Psoas muscle (tissue), 7 donors: ENCODE measurements at regions not wholly inside any gene's neighbourhood (a gene's known extent, or its start where the extent isn't known, plus 50 kb on each side); places are given as distances from the start of the nearest gene placed in this dataset.

Experiments used
- ATAC-seq, 4 donors: fragments of 200-7000 bp; cut with Tn5 transposase; one replicate each; pipeline ENCODE4 v1.9.1; 2020; ENCODE audit warnings: moderate library complexity in 3 of 4, mild to moderate bottlenecking in 2 of 4
- DNase-seq, 2 donors: peaks; one replicate each; pipeline ENCODE4 v3.0.0-alpha.2; 2020
- H3K27ac ChIP-seq: fragments of 200-600 bp; one replicate; pipeline ENCODE4 v1.8.0; 2022
- H3K27me3 ChIP-seq, 3 donors: fragments of 200-600 bp in 1 of 3; one replicate each; pipeline versions ENCODE4 v1.6.1 to v1.8.0; 2013 to 2022; ENCODE audit warnings: low read length in 2 of 3, mild to moderate bottlenecking in 2 of 3, moderate library complexity in 1 of 3; ENCODE audit not compliant: insufficient read depth in 3 of 3
- H3K36me3 ChIP-seq, 2 donors: fragments of 200-600 bp in 1 of 2; one replicate each; pipeline versions ENCODE4 v1.6.1 to v1.8.0; 2013 to 2022; ENCODE audit warnings: low read depth in 1 of 2, mild to moderate bottlenecking in 1 of 2, moderate library complexity in 1 of 2; ENCODE audit not compliant: insufficient read depth in 1 of 2
- H3K4me1 ChIP-seq: fragments of 200-600 bp; one replicate; pipeline ENCODE4 v1.8.0; 2022
- H3K4me3 ChIP-seq: fragments of 200-600 bp; one replicate; pipeline ENCODE4 v1.8.0; 2022; ENCODE audit warnings: mild to moderate bottlenecking
- H3K9me3 ChIP-seq: fragments of 200-600 bp; one replicate; pipeline ENCODE4 v1.8.0; 2022
- CTCF ChIP-seq: fragments of 200-600 bp; IDR thresholded peaks from one replicate; pipeline ENCODE4 v1.8.0; 2022; ENCODE audit warnings: antibody characterized with exemption
- WGBS, 3 donors: extraction: QIAGEN DNeasy Blood & Tissue Kit; methylation state at CpG; one replicate each; pipeline versions ENCODE4 v1.1.6 to v1.1.7; 2013; 5-methylcytosine and 5-hydroxymethylcytosine counted together
- intact Hi-C, 2 donors: fragments of 100-400 bp; cut with DNase I; formaldehyde crosslinking; loops; one replicate each; pipeline versions ENCODE4 v1.11.0 to v1.14.2; 2022
- donor health status: healthy with polysubstance abuse.
- donor health status: DM: no; HTN: no; CAD: no; lungs with moderate emphysema.
- donor health status: Bipolar disorder and iron deficiency.
- donor health status: healthy.
- donor health status: DM: yes; HTN: yes; CAD: no.
- donor health status: DM: no; HTN: no; CAD: no.
- donor health status: DM: yes; HTN: yes; CAD: no.

- WGBS, 3 donors: 78 to 82% (median 79%) methylated on average over 3 of the region's 3 CpGs
- intact Hi-C loops: loop anchor here in 1 of 2 donors (10.0 kb wide), 1 partner anchor 549 kb away; no protein-coding TSS in a partner anchor
Observed at GRCh38 chr5:89444088-89444487, 561.1 kb upstream of the MEF2C start.

GRCh38 chr5:89443508-89443907 lies 560.5 kb upstream of the MEF2C start:
- no peaks in the 10 kb centered on the region for H3K36me3 ChIP-seq
- H3K27ac ChIP-seq: no peak overlapping the region
- TF ChIP-seq CTCF: no peak
- 34 to 59% (median 48%) methylated on average over 1 of the region's 1 CpG for WGBS, 3 donors
- no peak overlapping the region for H3K4me3 ChIP-seq
- no peaks in the 10 kb centered on the region for H3K27me3 ChIP-seq
- peaks cover 17% of the 10 kb centered on the region for H3K4me1 ChIP-seq
- intact Hi-C loops: loop anchor here in 1 of 2 donors (10.0 kb wide), 1 partner anchor 549 kb away; no protein-coding TSS in a partner anchor
- ATAC-seq (no peak), DNase-seq (no peak)
- H3K9me3 ChIP-seq: no peaks in the 10 kb centered on the region

More at GRCh38 chr5:89444088-89444487, 561.1 kb upstream of the MEF2C start:
- no peak overlapping the region for H3K27ac ChIP-seq
- no peak for ATAC-seq
- H3K27me3 ChIP-seq: no peaks in the 10 kb centered on the region
- no peak for TF ChIP-seq CTCF
- H3K4me3 ChIP-seq: no peak overlapping the region
- no peaks in the 10 kb centered on the region for H3K9me3 ChIP-seq
- H3K36me3 ChIP-seq: no peaks in the 10 kb centered on the region
- no peak for DNase-seq
- H3K4me1 ChIP-seq: peaks cover 12% of the 10 kb centered on the region

GRCh38 chr5:89441965-89442364 lies 559.0 kb upstream of the MEF2C start:
- no peak for ATAC-seq
- DNase-seq: no peak
- intact Hi-C loops: loop anchor here in 1 of 2 donors (10.0 kb wide), 1 partner anchor 547 kb away; no protein-coding TSS in a partner anchor

GRCh38 chr5:89440670-89441069 lies 557.7 kb upstream of the MEF2C start:
- intact Hi-C loops: loop anchor here in 1 of 2 donors (10.0 kb wide), 1 partner anchor 546 kb away; no protein-coding TSS in a partner anchor
- Histone ChIP-seq H3K27me3 (no peaks in the 10 kb centered on the region), H3K4me1 (peaks cover 26% of the 10 kb centered on the region), H3K9me3 (no peaks in the 10 kb centered on the region), H3K4me3 (no peak overlapping the region), H3K27ac (no peak overlapping the region), H3K36me3 (no peaks in the 10 kb centered on the region)
- no peak for TF ChIP-seq CTCF
- ATAC-seq: no peak
- WGBS, 3 donors: 56 to 64% (median 59%) methylated on average over 2 of the region's 2 CpGs
- no peak for DNase-seq

More at GRCh38 chr5:89441965-89442364, 559.0 kb upstream of the MEF2C start:
- TF ChIP-seq CTCF: no peak
- Histone ChIP-seq H3K4me1 (peaks cover 25% of the 10 kb centered on the region), H3K9me3 (no peaks in the 10 kb centered on the region), H3K36me3 (no peaks in the 10 kb centered on the region), H3K27ac (no peak overlapping the region), H3K4me3 (no peak overlapping the region), H3K27me3 (no peaks in the 10 kb centered on the region)
